GM12878 (cell line): ENCODE measurements at regions not wholly inside any gene's neighbourhood (a gene's known extent, or its start where the extent isn't known, plus 50 kb on each side); places are given as distances from the start of the nearest gene placed in this dataset.

Experiments used
- EZH2 ChIP-seq: IDR thresholded peaks from 2 replicates; pipeline ENCODE4 v1.6.1; 2012; ENCODE audit warnings: low read depth, mild to moderate bottlenecking, control low read depth, inconsistent platforms, low read length, borderline replicate concordance; ENCODE audit not compliant: control insufficient read depth
- FOS ChIP-seq: IDR thresholded peaks from 3 replicates; pipeline ENCODE4 v1.6.1; 2011; ENCODE audit warnings: borderline replicate concordance; ENCODE audit not compliant: insufficient read length; ENCODE audit errors: extremely low read depth
- GATAD2B ChIP-seq: fragments of 450-650 bp; conservative IDR thresholded peaks from 2 replicates; pipeline ENCODE4 v1.6.1; 2017; ENCODE audit warnings: low read depth, mild to moderate bottlenecking, moderate library complexity
- POLR2A ChIP-seq: IDR thresholded peaks from 2 replicates; pipeline ENCODE4 v1.6.1; 2011; ENCODE audit warnings: low read depth, mild to moderate bottlenecking, low read length
- POLR2AphosphoS5 ChIP-seq: IDR thresholded peaks from 2 replicates; pipeline ENCODE4 v1.6.1; 2011; ENCODE audit warnings: mild to moderate bottlenecking, low read length, inconsistent platforms
- ZNF274 ChIP-seq: IDR thresholded peaks from one replicate; pipeline ENCODE4 v1.8.0; 2011; ENCODE audit not compliant: insufficient read length, insufficient read depth
- TF ChIP-seq, protein P1 (sequence below): IDR thresholded peaks from 2 replicates; pipeline ENCODE4 v1.6.1; 2012; ENCODE audit warnings: low read depth, low read length, improper control_type of control experiment
- TF ChIP-seq, protein P2 (sequence below), 3 experiments: IDR thresholded peaks in 2 of 3; conservative IDR thresholded peaks in 1 of 3; 2 replicates each; pipeline ENCODE4 v1.5.1; 2011; ENCODE audit warnings: low read depth in 3 of 3, low read length in 3 of 3, mild to moderate bottlenecking in 3 of 3, control low read depth in 2 of 3, moderate library complexity in 2 of 3, inconsistent platforms in 1 of 3, mixed read lengths in 1 of 3; ENCODE audit not compliant: control insufficient read depth in 2 of 3, insufficient read depth in 1 of 3; ENCODE audit errors: extremely low read depth in 1 of 3

DNA sequence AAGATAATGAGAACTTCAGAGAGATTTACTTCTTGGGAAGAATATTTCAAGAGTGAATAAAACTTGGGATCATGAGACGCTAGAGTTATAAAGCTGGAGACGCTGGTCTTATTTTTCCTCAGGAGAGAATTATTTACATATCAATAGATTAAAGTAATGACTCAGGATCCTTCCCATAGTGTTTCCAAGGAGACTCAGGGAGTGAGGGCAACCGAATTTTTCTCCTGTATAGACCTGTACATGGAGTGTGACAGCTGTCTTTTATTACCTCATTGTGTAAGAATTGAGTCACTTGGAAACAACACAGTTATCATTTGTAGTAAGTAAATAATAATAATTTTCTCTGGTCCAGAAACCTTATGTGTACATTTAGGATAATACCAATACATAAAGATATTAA is 1905.5 kb downstream of the OLFM4 start:
- TF ChIP-seq, protein P1, sequence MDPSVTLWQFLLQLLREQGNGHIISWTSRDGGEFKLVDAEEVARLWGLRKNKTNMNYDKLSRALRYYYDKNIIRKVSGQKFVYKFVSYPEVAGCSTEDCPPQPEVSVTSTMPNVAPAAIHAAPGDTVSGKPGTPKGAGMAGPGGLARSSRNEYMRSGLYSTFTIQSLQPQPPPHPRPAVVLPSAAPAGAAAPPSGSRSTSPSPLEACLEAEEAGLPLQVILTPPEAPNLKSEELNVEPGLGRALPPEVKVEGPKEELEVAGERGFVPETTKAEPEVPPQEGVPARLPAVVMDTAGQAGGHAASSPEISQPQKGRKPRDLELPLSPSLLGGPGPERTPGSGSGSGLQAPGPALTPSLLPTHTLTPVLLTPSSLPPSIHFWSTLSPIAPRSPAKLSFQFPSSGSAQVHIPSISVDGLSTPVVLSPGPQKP, result no peak
- no peak for TF ChIP-seq GATAD2B
- TF ChIP-seq POLR2A, result no peak
- no peak for TF ChIP-seq POLR2AphosphoS5
- TF ChIP-seq, protein P2, sequence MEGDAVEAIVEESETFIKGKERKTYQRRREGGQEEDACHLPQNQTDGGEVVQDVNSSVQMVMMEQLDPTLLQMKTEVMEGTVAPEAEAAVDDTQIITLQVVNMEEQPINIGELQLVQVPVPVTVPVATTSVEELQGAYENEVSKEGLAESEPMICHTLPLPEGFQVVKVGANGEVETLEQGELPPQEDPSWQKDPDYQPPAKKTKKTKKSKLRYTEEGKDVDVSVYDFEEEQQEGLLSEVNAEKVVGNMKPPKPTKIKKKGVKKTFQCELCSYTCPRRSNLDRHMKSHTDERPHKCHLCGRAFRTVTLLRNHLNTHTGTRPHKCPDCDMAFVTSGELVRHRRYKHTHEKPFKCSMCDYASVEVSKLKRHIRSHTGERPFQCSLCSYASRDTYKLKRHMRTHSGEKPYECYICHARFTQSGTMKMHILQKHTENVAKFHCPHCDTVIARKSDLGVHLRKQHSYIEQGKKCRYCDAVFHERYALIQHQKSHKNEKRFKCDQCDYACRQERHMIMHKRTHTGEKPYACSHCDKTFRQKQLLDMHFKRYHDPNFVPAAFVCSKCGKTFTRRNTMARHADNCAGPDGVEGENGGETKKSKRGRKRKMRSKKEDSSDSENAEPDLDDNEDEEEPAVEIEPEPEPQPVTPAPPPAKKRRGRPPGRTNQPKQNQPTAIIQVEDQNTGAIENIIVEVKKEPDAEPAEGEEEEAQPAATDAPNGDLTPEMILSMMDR (IDR thresholded peaks at IDR 0.05 in 2 of 3, conservative IDR thresholded peaks at IDR 0.05 in 1 of 3; ENCODE audit: control insufficient read depth in 2 of 3, extremely low read depth in 1 of 3, insufficient read depth in 1 of 3, low read depth in 3 of 3, low read length in 3 of 3), result no peak
- TF ChIP-seq ZNF274, result no peak
- no peak for TF ChIP-seq FOS
- no peak for TF ChIP-seq EZH2
